AG09309 (cell line): ENCODE measurements at regions not wholly inside any gene's neighbourhood (a gene's known extent, or its start where the extent isn't known, plus 50 kb on each side); places are given as distances from the start of the nearest gene placed in this dataset.

ENCODE experiments used
- DNase-seq: peaks from one replicate; pipeline ENCODE4 v3.0.0-alpha.2; 2010; ENCODE audit warnings: low read depth
- H3K4me3 ChIP-seq: 2 replicates; pipeline ENCODE4 v1.5.1; 2011; ENCODE audit warnings: mild to moderate bottlenecking, low read depth, low read length, moderate library complexity; ENCODE audit not compliant: control insufficient read depth
- CTCF ChIP-seq: IDR thresholded peaks from 2 replicates; pipeline ENCODE4 v1.5.1; 2011; ENCODE audit warnings: mild to moderate bottlenecking, low read depth, low read length, inconsistent platforms; ENCODE audit not compliant: insufficient read depth, control insufficient read depth; ENCODE audit errors: missing control alignments

- no peak for TF ChIP-seq CTCF
These were observed 128.9 kb downstream of the HS3ST1 start for GRCh38 chr4:11299836-11300235.

GRCh38 chr4:11299016-11299415 lies 129.7 kb downstream of the HS3ST1 start:
- no peak for DNase-seq
- TF ChIP-seq CTCF: no peak
- no peak overlapping the region for H3K4me3 ChIP-seq

More at GRCh38 chr4:11299836-11300235, 128.9 kb downstream of the HS3ST1 start:
- no peak overlapping the region for H3K4me3 ChIP-seq
- DNase-seq: no peak

GRCh38 chr4:11298451-11298850 lies 130.2 kb downstream of the HS3ST1 start:
- no peak for DNase-seq
- no peak overlapping the region for H3K4me3 ChIP-seq
- TF ChIP-seq CTCF: no peak

- H3K4me3 ChIP-seq: no peak overlapping the region
- DNase-seq: no peak
- TF ChIP-seq CTCF: no peak
These were observed 131.1 kb downstream of the HS3ST1 start for GRCh38 chr4:11297627-11298026.

- TF ChIP-seq CTCF: no peak
- H3K4me3 ChIP-seq: no peak overlapping the region
- no peak for DNase-seq
These were observed 131.5 kb downstream of the HS3ST1 start for GRCh38 chr4:11297201-11297600.

- DNase-seq: no peak
- TF ChIP-seq CTCF: no peak
- H3K4me3 ChIP-seq: no peak overlapping the region
These were observed 134.8 kb downstream of the HS3ST1 start for GRCh38 chr4:11293866-11294265.

GRCh38 chr4:11287055-11287454 lies 141.6 kb downstream of the HS3ST1 start:
- no peak overlapping the region for H3K4me3 ChIP-seq
- no peak for DNase-seq
- no peak for TF ChIP-seq CTCF
